B cell (primary cell): ENCODE measurements at regions not wholly inside any gene's neighbourhood (a gene's known extent, or its start where the extent isn't known, plus 50 kb on each side); places are given as distances from the start of the nearest gene placed in this dataset.
A peak's percentile ranks its signal among the peaks of the same experiment; 100 is the strongest.

Experiments
- ATAC-seq: fragments of 200-7000 bp; cut with Tn5 transposase; one replicate; pipeline ENCODE4 v1.10.0; 2021; ENCODE audit warnings: low read depth, mild to moderate bottlenecking, moderate number of reproducible peaks, moderate library complexity
- CTCF ChIA-PET: fragments of 350-600 bp; sonication (Branson Sonifier 250); formaldehyde crosslinking; loops from one replicate; lab custom pipeline; 2021; ENCODE audit warnings: antibody characterized with exemption, inconsistent platforms; lab: Charles Lee
- POLR2A ChIA-PET: fragments of 350-600 bp; sonication (Branson Sonifier 250); formaldehyde crosslinking; loops from one replicate; lab custom pipeline; 2021; ENCODE audit warnings: antibody characterized with exemption; lab: Charles Lee
- DNase-seq: peaks from one replicate; pipeline ENCODE4 v3.0.0; 2013
- H2AFZ ChIP-seq: 2 replicates; pipeline ENCODE4 v1.6.1; 2012; ENCODE audit warnings: mild to moderate bottlenecking, low read depth, low read length; ENCODE audit not compliant: insufficient read depth, poor library complexity, severe bottlenecking
- H3K27ac ChIP-seq, 2 donors: 1 replicate in 1 of 2; 2 replicates in 1 of 2; pipeline ENCODE4 v1.5.1; 2012 to 2013; ENCODE audit warnings: low read length in 2 of 2, mild to moderate bottlenecking in 2 of 2, moderate library complexity in 1 of 2
- H3K27me3 ChIP-seq, 4 experiments: fragments of 200-600 bp in 1 of 4; sonication (generic) in 1 of 4; replicated peaks in 1 of 4; 1 replicate in 2 of 4; 2 replicates in 2 of 4; pipeline versions ENCODE4 v1.6.1 to v1.7.0; 2013 to 2016; ENCODE audit warnings: low read length in 3 of 4, mild to moderate bottlenecking in 2 of 4, mixed read lengths in 1 of 4, moderate library complexity in 1 of 4; ENCODE audit not compliant: insufficient read depth in 4 of 4, control insufficient read depth in 3 of 4; ENCODE audit errors: control extremely low read depth in 1 of 4
- H3K36me3 ChIP-seq, 2 experiments: replicated peaks in 1 of 2; 1 replicate in 1 of 2; 2 replicates in 1 of 2; pipeline versions ENCODE4 v1.6.1 to v1.7.1; 2013; ENCODE audit warnings: low read length in 1 of 2; ENCODE audit not compliant: insufficient read depth in 2 of 2, control insufficient read depth in 1 of 2; ENCODE audit errors: control extremely low read depth in 1 of 2, extremely low read depth in 1 of 2
- H3K4me1 ChIP-seq, 2 donors: fragments of 200-600 bp in 1 of 2; sonication (generic) in 1 of 2; 1 replicate in 1 of 2; 2 replicates in 1 of 2; pipeline versions ENCODE4 v1.5.1 to v1.6.1; 2013 to 2017; ENCODE audit warnings: low read length in 2 of 2; ENCODE audit not compliant: control insufficient read depth in 2 of 2, insufficient read depth in 2 of 2
- H3K4me2 ChIP-seq: replicated peaks from 2 replicates; pipeline ENCODE3; 2012; ENCODE audit warnings: mild to moderate bottlenecking, low read depth, low read length; ENCODE audit not compliant: poor library complexity, severe bottlenecking
- H3K4me3 ChIP-seq, 5 experiments: fragments of 200-600 bp in 1 of 5; sonication (generic) in 1 of 5; 1 replicate in 3 of 5; 2 replicates in 2 of 5; pipeline versions ENCODE4 v1.5.1 to v1.7.0; 2011 to 2016; ENCODE audit warnings: low read length in 4 of 5, mild to moderate bottlenecking in 4 of 5, low read depth in 2 of 5, control low read depth in 1 of 5, moderate library complexity in 1 of 5; ENCODE audit not compliant: insufficient read depth in 1 of 5; ENCODE audit errors: control extremely low read depth in 1 of 5, extremely low read depth in 1 of 5
- H3K79me2 ChIP-seq: fragments of 200-600 bp; sonication (generic); one replicate; pipeline ENCODE4 v1.6.0; 2016; ENCODE audit warnings: low read length; ENCODE audit not compliant: control insufficient read depth, insufficient read depth
- H3K9ac ChIP-seq: fragments of 200-600 bp; sonication (generic); 2 replicates; pipeline ENCODE4 v1.6.1; 2017; ENCODE audit warnings: mild to moderate bottlenecking, low read length, moderate library complexity
- H3K9me3 ChIP-seq, 3 donors: one replicate each; pipeline versions ENCODE4 v1.6.1 to v1.7.1; 2013; ENCODE audit warnings: low read length in 2 of 3; ENCODE audit not compliant: control insufficient read depth in 2 of 3, insufficient read depth in 1 of 3; ENCODE audit errors: control extremely low read depth in 1 of 3
- H4K20me1 ChIP-seq: 2 replicates; pipeline ENCODE4 v1.6.0; 2012; ENCODE audit warnings: mild to moderate bottlenecking, low read length; ENCODE audit not compliant: insufficient read depth, control insufficient read depth, poor library complexity, severe bottlenecking
- H3K27ac Mint-ChIP-seq: one replicate; pipeline ENCODE4 v1.8.0; 2021; ENCODE audit warnings: mixed read lengths
- H3K27me3 Mint-ChIP-seq: one replicate; pipeline ENCODE4 v1.8.0; 2021; ENCODE audit warnings: mixed read lengths
- H3K4me1 Mint-ChIP-seq: one replicate; pipeline ENCODE4 v1.8.0; 2021; ENCODE audit warnings: mixed read lengths
- H3K4me3 Mint-ChIP-seq: one replicate; pipeline ENCODE4 v1.8.0; 2021; ENCODE audit warnings: mixed read lengths
- H3K9me3 Mint-ChIP-seq: one replicate; pipeline ENCODE4 v1.8.0; 2022; ENCODE audit warnings: mixed read lengths; ENCODE audit not compliant: insufficient read depth
- CTCF ChIP-seq: fragments of 200-600 bp; IDR thresholded peaks from one replicate; pipeline ENCODE4 v1.8.0; 2022; ENCODE audit warnings: antibody characterized with exemption, mild to moderate bottlenecking
- EZH2 ChIP-seq: IDR thresholded peaks from 2 replicates; pipeline ENCODE4 v1.6.1; 2012; ENCODE audit warnings: borderline replicate concordance, low read depth, mild to moderate bottlenecking, moderate library complexity, low read length; ENCODE audit not compliant: insufficient read depth, poor library complexity, severe bottlenecking
- WGBS: methylation state at CpG from one replicate; pipeline ENCODE4 v1.1.5; 2013; ENCODE audit warnings: missing lambda C conversion rate; ENCODE audit not compliant: insufficient coverage; 5-methylcytosine and 5-hydroxymethylcytosine counted together
- intact Hi-C: fragments of 100-400 bp; cut with micrococcal nuclease; formaldehyde crosslinking; loops from one replicate; pipeline ENCODE4 v1.10.0; 2022

- H3K27me3 Mint-ChIP-seq: no peaks in the 10 kb centered on the region
- peak overlapping the region; percentile 37 for H3K9ac ChIP-seq
- ChIA-PET POLR2A (no interaction called here), CTCF (no interaction called here)
- H3K9me3 ChIP-seq: peaks cover 0 to 8% (median 3%) of the 10 kb centered on the region in 3 donors
- H3K79me2 ChIP-seq: no peaks in the 10 kb centered on the region
- intact Hi-C loops: no loop called here
- no peaks in the 10 kb centered on the region for H3K27me3 ChIP-seq
- H3K27ac ChIP-seq: peak overlapping the region; percentile 29 to 66
- peaks cover 9 to 21% of the 10 kb centered on the region in 2 donors for H3K4me1 ChIP-seq
- peak overlapping the region; percentile 7 for H3K27ac Mint-ChIP-seq
- peak overlapping the region; percentile 20 for H2AFZ ChIP-seq
- H3K4me3 ChIP-seq: peak overlapping the region in 4 of 5 experiments; percentile 16 to 43 (median 27)
- H3K36me3 ChIP-seq: no peaks in the 10 kb centered on the region
- TF ChIP-seq EZH2: no peak
- TF ChIP-seq CTCF: no peak
- DNase-seq (peak; percentile 7), ATAC-seq (no peak)
- H3K9me3 Mint-ChIP-seq: no peaks in the 10 kb centered on the region
- peak overlapping the region; percentile 63 for H3K4me2 ChIP-seq
- H3K4me3 Mint-ChIP-seq: peak overlapping the region; percentile 33
- H3K4me1 Mint-ChIP-seq: peaks cover 12% of the 10 kb centered on the region
- WGBS: 5% methylated on average over 3 of the region's 4 CpGs
- no peaks in the 10 kb centered on the region for H4K20me1 ChIP-seq
These were observed 632.4 kb downstream of the SLITRK5 start for GRCh38 chr13:88303605-88304004.

DNA sequence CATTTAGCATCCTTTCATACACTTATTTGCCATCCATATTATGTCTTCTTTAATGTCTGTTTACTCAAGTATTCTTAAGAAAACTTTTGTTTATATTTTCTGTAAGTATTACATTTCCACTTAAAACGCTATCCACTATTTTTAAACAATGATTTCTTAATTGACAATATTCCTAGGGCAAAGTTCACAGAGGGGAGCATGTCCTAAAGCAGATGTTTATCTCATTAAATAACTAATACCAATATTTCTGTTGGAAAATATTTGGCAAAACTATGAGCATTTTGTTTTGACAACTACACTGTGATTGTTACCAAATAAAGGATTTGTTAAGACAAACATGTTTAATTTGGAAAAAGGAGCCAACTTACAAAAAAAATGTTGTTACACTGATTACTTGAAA, 643.3 kb downstream of the SLITRK5 start:
- H3K9me3 Mint-ChIP-seq: peaks cover 6% of the 10 kb centered on the region
- no peaks in the 10 kb centered on the region for H4K20me1 ChIP-seq
- no peak overlapping the region for H3K4me2 ChIP-seq
- no peaks in the 10 kb centered on the region for H3K4me1 ChIP-seq
- H3K4me3 Mint-ChIP-seq: no peak overlapping the region
- no peaks in the 10 kb centered on the region for H3K36me3 ChIP-seq
- no peaks in the 10 kb centered on the region for H3K27me3 ChIP-seq
- ChIA-PET CTCF (interaction anchor here (1.3 kb wide), 1 partner anchor 10 kb away, joined by 3 read pairs; no protein-coding TSS in a partner anchor), POLR2A (no interaction called here)
- H3K9ac ChIP-seq: no peak overlapping the region
- no peak overlapping the region for H3K4me3 ChIP-seq
- no peaks in the 10 kb centered on the region for H3K27me3 Mint-ChIP-seq
- WGBS: no CpG with 5 or more reads among the region's 1 CpG
- TF ChIP-seq EZH2: no peak
- TF ChIP-seq CTCF: no peak
- ATAC-seq (no peak), DNase-seq (no peak)
- H3K9me3 ChIP-seq: peaks cover 0 to 1% (median 0%) of the 10 kb centered on the region in 3 donors
- H2AFZ ChIP-seq: no peak overlapping the region
- H3K27ac ChIP-seq: no peak overlapping the region
- H3K27ac Mint-ChIP-seq: no peak overlapping the region
- intact Hi-C loops: no loop called here
- no peaks in the 10 kb centered on the region for H3K79me2 ChIP-seq
- H3K4me1 Mint-ChIP-seq: no peaks in the 10 kb centered on the region
